Kidney (tissue), 13 donors: ENCODE measurements at regions not wholly inside any gene's neighbourhood (a gene's known extent, or its start where the extent isn't known, plus 50 kb on each side); places are given as distances from the start of the nearest gene placed in this dataset.

Experiments used
- DNase-seq, 5 donors: peaks; one replicate each; pipeline ENCODE4 v3.0.0-alpha.2; 2013 to 2020
- FAIRE-seq: peaks from 2 replicates; lab custom pipeline; 2012; peaks lifted over from hg19 to GRCh38; lab: Jason Lieb, UNC
- H3K27ac ChIP-seq, 2 donors: one replicate each; pipeline ENCODE4 v1.7.0; 2013; ENCODE audit warnings: low read depth in 2 of 2, low read length in 2 of 2, inconsistent platforms in 1 of 2
- H3K27me3 ChIP-seq: one replicate; pipeline ENCODE4 v1.7.1; 2013; ENCODE audit warnings: low read length, inconsistent platforms; ENCODE audit not compliant: control insufficient read depth, insufficient read depth
- H3K36me3 ChIP-seq, 3 donors: one replicate each; pipeline versions ENCODE4 v1.7.0 to v1.7.1; 2013; ENCODE audit warnings: low read length in 3 of 3, control low read depth in 1 of 3, inconsistent platforms in 1 of 3; ENCODE audit not compliant: insufficient read depth in 3 of 3, control insufficient read depth in 2 of 3
- H3K4me1 ChIP-seq, 3 donors: one replicate each; pipeline versions ENCODE4 v1.7.0 to v1.7.1; 2013; ENCODE audit warnings: low read length in 3 of 3, inconsistent platforms in 1 of 3, low read depth in 1 of 3; ENCODE audit not compliant: control insufficient read depth in 2 of 3, insufficient read depth in 2 of 3
- H3K4me3 ChIP-seq, 3 donors: one replicate each; pipeline versions ENCODE4 v1.7.0 to v1.8.1; 2013; ENCODE audit warnings: low read length in 3 of 3, control low read depth in 1 of 3, inconsistent platforms in 1 of 3
- H3K9ac ChIP-seq, 3 donors: one replicate each; pipeline versions ENCODE4 v1.7.0 to v1.7.1; 2013; ENCODE audit warnings: low read length in 3 of 3, control low read depth in 1 of 3, inconsistent platforms in 1 of 3
- H3K9me3 ChIP-seq, 3 donors: one replicate each; pipeline versions ENCODE4 v1.7.0 to v1.7.1; 2013; ENCODE audit warnings: low read length in 3 of 3, control low read depth in 1 of 3, inconsistent platforms in 1 of 3; ENCODE audit not compliant: control insufficient read depth in 2 of 3, insufficient read depth in 1 of 3
- intact Hi-C: fragments of 100-400 bp; cut with DNase I; formaldehyde crosslinking; loops from one replicate; pipeline ENCODE4 v1.11.1; 2022
- TF ChIP-seq, protein P1 (sequence below): IDR thresholded peaks from 3 replicates; pipeline ENCODE4 v1.5.1; 2012; ENCODE audit warnings: mild to moderate bottlenecking, moderate library complexity, borderline replicate concordance; ENCODE audit not compliant: insufficient read depth; ENCODE audit errors: extremely low read depth
- donor health status: control.
- donor health status: control.
- donor health status: control.
- donor health status: control.
- donor health status: control.
- donor health status: DM: yes; HTN: yes; CAD: no.
- donor health status: Normal renal cell carcinoma (clear cell type).

DNA sequence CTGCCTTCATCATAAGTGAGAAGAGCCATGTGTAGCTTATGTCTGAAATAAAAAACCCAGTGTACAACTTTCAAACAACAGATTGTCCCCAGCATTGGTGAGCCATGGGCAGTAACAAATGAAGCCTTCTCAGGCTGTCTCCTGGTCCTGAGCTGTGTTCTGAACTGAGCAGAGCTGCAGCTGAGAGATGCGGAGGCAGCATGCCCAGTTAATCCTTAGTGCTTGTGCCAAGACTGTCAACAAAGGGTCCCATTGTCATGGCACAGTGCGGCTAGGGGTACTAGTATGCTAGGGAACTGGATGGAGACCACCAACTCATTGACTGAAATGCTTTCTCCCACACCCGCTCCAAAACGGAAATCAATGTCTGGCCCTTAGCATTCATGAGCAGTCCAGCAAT, 154.3 kb downstream of the RMST start:
- DNase-seq, result no peak
- Histone ChIP-seq H3K4me3 (no peak overlapping the region), H3K27ac (no peak overlapping the region), H3K4me1 (no peaks in the 10 kb centered on the region), H3K27me3 (no peaks in the 10 kb centered on the region), H3K9me3 (no peaks in the 10 kb centered on the region), H3K9ac (no peak overlapping the region), H3K36me3 (no peaks in the 10 kb centered on the region)
- TF ChIP-seq, protein P1, sequence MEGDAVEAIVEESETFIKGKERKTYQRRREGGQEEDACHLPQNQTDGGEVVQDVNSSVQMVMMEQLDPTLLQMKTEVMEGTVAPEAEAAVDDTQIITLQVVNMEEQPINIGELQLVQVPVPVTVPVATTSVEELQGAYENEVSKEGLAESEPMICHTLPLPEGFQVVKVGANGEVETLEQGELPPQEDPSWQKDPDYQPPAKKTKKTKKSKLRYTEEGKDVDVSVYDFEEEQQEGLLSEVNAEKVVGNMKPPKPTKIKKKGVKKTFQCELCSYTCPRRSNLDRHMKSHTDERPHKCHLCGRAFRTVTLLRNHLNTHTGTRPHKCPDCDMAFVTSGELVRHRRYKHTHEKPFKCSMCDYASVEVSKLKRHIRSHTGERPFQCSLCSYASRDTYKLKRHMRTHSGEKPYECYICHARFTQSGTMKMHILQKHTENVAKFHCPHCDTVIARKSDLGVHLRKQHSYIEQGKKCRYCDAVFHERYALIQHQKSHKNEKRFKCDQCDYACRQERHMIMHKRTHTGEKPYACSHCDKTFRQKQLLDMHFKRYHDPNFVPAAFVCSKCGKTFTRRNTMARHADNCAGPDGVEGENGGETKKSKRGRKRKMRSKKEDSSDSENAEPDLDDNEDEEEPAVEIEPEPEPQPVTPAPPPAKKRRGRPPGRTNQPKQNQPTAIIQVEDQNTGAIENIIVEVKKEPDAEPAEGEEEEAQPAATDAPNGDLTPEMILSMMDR, result no peak
- FAIRE-seq, result no peak
- intact Hi-C loops, result no loop called here

DNA sequence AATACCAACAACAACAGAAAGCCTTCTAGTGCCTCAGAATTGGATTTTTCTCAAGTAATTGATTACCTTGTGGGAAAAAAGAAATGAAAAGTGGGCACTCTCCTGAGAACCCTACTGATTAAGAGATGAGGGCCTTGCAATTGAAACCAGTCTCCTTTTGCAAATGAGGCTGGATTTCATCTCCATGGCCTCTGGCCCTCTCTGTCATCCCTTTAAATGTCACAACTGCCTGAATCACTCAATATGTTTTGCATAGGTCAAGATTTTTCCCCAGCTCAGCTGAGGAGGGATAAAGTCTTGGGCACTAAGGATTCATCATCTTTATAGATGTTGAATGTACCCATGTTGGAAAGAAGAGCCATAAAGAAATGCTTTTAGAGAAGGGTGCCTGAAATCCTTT, 166.4 kb downstream of the RMST start:
- Histone ChIP-seq H3K9ac (no peak overlapping the region), H3K27ac (no peak overlapping the region), H3K4me1 (no peaks in the 10 kb centered on the region), H3K9me3 (no peaks in the 10 kb centered on the region), H3K4me3 (no peak overlapping the region), H3K36me3 (no peaks in the 10 kb centered on the region), H3K27me3 (no peaks in the 10 kb centered on the region)
- TF ChIP-seq, protein P1, result no peak
- intact Hi-C loops, result no loop called here
- FAIRE-seq (no peak), DNase-seq (no peak)

DNA sequence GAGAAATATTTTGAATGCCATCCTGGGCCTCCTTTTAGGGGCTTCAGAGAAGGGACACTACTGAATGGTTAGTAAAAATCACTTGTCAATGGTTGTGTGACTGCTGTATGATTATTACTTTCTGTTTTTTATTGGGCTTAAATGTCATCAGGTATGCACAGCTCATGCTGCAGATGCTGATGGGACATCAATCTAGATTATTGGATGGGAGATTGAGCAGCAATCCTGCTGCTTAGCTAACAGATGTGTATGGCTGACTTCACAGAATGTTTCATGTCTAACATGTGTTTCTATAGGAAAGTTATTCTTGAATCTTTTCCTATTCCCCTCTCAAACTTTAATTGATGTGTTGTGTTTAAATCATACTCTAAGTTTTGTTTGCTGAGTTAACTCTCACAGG, 166.8 kb downstream of the RMST start:
- no peak overlapping the region for H3K9ac ChIP-seq
- no peaks in the 10 kb centered on the region for H3K4me1 ChIP-seq
- no peaks in the 10 kb centered on the region for H3K27me3 ChIP-seq
- H3K4me3 ChIP-seq, result no peak overlapping the region
- TF ChIP-seq, protein P1, result no peak
- intact Hi-C loops, result no loop called here
- DNase-seq (no peak), FAIRE-seq (no peak)
- no peak overlapping the region for H3K27ac ChIP-seq
- no peaks in the 10 kb centered on the region for H3K9me3 ChIP-seq
- no peaks in the 10 kb centered on the region for H3K36me3 ChIP-seq

DNA sequence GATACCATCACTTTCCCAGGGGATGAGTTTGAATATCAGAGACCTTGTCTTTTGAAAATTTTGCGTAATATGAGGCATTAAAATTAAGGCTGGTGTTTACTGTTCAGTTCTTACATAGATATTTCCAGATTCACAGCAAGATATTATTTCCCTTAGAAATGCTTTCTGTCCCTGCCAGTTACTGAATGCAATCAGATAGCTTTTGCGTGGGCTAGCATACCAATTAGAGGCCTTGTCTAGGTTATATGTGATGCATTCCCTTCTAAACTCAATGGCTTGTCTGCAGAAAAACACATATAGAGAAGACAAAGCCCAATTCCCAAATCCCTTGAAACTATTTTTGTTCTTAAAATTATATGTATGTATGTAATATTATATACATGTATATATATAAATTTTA, 167.8 kb downstream of the RMST start:
- TF ChIP-seq, protein P1, result no peak
- intact Hi-C loops, result no loop called here
- H3K27me3 ChIP-seq, result no peaks in the 10 kb centered on the region
- no peak overlapping the region for H3K9ac ChIP-seq
- FAIRE-seq (no peak), DNase-seq (no peak)
- no peaks in the 10 kb centered on the region for H3K9me3 ChIP-seq
- H3K36me3 ChIP-seq, result no peaks in the 10 kb centered on the region
- no peak overlapping the region for H3K4me3 ChIP-seq
- H3K4me1 ChIP-seq, result no peaks in the 10 kb centered on the region
- no peak overlapping the region for H3K27ac ChIP-seq
